ENCODE measurements at regions not wholly inside any gene's neighbourhood (a gene's known extent, or its start where the extent isn't known, plus 50 kb on each side); places are given as distances from the start of the nearest gene placed in this dataset.
"Not testable (repeated sequence)": the region's sequence is repeated elsewhere in the genome, so short reads cannot be mapped to it uniquely, and the experiment has no call there.

DNA sequence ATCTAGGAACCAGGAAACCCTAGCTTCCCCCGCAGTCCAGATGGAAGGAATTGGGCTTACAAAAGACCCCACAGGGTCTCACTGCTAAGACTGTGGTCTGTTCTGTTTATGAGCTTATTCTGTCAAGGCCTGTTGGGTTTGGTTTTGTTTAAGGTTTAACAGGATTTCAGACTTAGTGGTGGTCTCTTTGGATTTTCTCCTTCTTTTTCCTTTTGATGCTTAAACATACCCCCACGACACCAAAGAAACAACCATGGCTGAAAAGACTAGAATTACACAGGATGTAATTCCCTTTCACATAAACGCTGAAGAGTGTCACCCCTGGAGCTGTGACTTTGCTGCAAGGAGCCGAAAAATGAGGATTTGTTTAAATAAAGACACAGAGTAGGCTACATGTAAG lies 408.6 kb downstream of the PREX1 start:
- no peak for FAIRE-seq
- no peak for DNase-seq (ENCODE audit: extremely low spot score, insufficient read length, low read depth)

GRCh38 chr20:48416002-48416401 lies 411.8 kb downstream of the PREX1 start:
- no peak for DNase-seq (ENCODE audit: extremely low spot score, insufficient read length, low read depth)
- no peak for FAIRE-seq

DNA sequence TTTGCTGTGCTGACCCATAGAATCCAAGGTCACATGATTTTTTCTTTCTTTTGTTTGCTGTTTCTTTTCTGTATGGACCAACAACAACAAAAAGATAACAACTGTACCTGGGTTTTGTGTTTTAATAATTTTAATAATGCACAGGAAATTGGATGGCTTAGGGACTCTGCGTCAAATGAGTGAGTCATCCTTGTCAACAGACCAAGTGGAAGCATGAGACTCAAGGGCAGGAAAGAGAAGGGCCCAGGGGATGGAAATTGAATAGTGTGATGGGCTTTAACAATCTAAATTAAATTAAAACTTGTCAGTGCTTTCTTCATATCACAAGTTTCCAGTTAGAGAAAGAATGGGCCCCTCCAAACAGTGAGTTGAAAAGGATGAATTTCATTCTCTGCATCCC lies 413.0 kb downstream of the PREX1 start:
- FAIRE-seq, result no peak
- no peak for DNase-seq (ENCODE audit: extremely low spot score, insufficient read length, low read depth)

- FAIRE-seq (no peak), DNase-seq (ENCODE audit: extremely low spot score, insufficient read length, low read depth) (no peak)
Measured at GRCh38 chr20:48411919-48412522, 415.8 kb downstream of the PREX1 start.

DNA sequence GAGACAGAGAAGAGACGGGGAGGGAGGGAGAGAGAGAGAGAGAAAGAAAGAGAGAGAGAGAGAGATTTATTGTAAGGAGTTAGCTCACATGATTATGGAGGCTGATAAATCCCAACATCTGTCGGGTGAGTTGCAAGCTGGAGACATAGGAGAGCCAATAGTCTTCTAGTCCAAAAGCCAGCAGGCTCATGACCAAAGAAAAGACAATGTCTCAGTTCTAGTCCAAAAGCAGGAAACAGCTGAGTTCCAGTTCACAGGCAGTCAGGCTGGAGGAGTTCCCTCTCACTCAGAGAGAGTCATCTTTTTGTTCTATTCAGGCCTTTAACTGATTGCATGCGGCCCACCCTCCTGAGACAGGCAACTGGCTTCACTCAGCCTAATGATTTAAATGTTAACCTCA lies 416.6 kb downstream of the PREX1 start:
- FAIRE-seq, result no peak
- no peak for DNase-seq (ENCODE audit: extremely low spot score, insufficient read length, low read depth)

DNA sequence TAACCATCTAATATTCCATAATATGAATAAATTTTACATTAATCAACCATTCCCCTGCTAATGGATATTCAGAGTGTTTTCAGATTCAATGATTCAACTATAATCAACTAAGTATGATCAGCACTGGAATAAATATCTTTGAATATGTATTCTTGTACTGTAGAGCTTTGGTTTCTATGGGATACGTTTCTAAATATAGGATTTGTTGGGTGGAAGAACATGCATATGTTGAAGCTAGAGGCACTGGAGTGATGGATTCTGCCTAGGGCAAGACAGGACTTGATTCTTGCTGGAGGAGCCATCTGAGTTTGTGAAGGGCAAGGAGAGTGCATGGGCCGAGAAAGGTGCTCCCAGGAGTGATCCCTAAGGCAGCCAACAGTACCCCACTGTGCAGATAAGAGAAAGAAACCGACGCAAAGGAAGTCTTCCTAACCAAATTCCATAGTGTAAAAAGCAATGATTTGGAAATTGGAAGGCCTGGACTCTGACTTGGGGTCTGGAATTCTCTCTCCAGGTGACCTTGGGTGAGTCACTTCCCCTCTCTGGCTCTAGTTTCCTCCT lies 418.7 kb downstream of the PREX1 start:
- FAIRE-seq (no peak), DNase-seq (ENCODE audit: extremely low spot score, insufficient read length, low read depth) (no peak)

DNA sequence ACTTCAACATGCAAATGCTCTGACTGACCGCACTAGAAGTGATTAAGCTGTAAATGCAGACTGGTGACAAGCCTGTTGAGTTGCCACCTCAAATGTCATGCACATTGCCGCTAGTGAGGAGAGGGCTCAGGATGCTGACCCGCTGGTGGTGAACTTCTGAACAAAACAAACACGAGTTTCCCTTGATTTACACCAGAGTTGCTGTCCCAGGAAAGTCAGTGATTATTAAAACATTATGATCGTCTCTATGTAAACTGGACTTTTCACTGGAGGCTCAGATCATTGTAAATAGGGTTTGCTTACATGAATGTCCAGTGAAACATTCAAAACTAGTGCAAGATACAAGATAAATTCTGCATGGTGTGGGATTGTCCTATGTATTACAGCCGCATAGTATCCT lies 420.1 kb downstream of the PREX1 start:
- FAIRE-seq (no peak), DNase-seq (ENCODE audit: extremely low spot score, insufficient read length, low read depth) (no peak)

DNA sequence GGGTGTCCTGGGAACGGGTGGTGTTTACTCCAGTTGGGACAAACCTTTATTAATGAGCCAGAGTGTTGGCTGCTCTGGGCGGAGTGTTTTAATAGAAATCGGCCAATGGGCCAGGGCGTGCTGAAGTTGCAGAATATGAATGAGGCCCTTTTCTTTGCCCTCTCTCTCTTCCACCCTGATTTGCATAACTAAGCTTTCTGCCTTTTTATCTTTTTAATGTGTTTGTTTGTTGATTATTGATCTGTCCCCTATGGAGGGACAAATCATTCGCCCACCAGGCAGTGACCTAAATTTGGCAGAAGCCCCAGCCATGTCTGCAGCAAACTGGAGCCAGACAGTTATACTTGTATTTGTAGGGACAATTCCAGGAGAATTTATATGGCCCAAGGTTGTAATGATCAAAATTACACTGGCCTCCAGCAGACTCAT lies 420.9 kb downstream of the PREX1 start:
- DNase-seq (ENCODE audit: extremely low spot score, insufficient read length, low read depth) (no peak), FAIRE-seq (no peak)

GRCh38 chr20:48406498-48406897 lies 421.3 kb downstream of the PREX1 start:
- no peak for DNase-seq (ENCODE audit: extremely low spot score, insufficient read length, low read depth)
- FAIRE-seq, result no peak

GRCh38 chr20:48405909-48406308 lies 421.9 kb downstream of the PREX1 start:
- DNase-seq (ENCODE audit: extremely low spot score, insufficient read length, low read depth) (no peak), FAIRE-seq (no peak)

- DNase-seq (ENCODE audit: extremely low spot score, insufficient read length, low read depth), result no peak
- no peak for FAIRE-seq
Measured at GRCh38 chr20:48404598-48404997, 423.2 kb downstream of the PREX1 start.

GRCh38 chr20:48403167-48403761 lies 424.5 kb downstream of the PREX1 start:
- no peak for FAIRE-seq
- no peak for DNase-seq (ENCODE audit: extremely low spot score, insufficient read length, low read depth)

- no peak for FAIRE-seq
- no peak for DNase-seq (ENCODE audit: extremely low spot score, insufficient read length, low read depth)
Measured at GRCh38 chr20:48401359-48401758, 426.4 kb downstream of the PREX1 start.

DNA sequence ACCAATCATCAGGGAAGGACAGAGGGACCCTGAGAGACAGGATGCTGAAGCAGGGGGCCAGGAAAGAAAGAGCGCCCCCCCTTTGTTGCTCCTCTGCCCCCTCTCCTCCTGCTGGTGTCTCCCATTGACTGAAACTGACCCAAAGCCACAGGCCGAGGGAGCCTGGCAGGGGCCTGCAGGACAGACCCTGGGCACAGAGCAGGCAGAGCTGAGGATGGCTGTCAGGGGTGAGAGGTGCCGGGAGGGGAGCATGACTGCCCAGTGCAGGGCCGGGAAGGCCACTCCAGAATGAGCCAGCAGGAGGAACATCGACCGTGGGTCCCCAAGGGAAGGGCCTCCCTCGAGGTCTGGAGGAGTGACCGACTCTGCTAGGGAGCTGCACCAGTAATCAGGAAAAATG lies 427.8 kb downstream of the PREX1 start:
- no peak for DNase-seq (ENCODE audit: extremely low spot score, insufficient read length, low read depth)
- no peak for FAIRE-seq

DNA sequence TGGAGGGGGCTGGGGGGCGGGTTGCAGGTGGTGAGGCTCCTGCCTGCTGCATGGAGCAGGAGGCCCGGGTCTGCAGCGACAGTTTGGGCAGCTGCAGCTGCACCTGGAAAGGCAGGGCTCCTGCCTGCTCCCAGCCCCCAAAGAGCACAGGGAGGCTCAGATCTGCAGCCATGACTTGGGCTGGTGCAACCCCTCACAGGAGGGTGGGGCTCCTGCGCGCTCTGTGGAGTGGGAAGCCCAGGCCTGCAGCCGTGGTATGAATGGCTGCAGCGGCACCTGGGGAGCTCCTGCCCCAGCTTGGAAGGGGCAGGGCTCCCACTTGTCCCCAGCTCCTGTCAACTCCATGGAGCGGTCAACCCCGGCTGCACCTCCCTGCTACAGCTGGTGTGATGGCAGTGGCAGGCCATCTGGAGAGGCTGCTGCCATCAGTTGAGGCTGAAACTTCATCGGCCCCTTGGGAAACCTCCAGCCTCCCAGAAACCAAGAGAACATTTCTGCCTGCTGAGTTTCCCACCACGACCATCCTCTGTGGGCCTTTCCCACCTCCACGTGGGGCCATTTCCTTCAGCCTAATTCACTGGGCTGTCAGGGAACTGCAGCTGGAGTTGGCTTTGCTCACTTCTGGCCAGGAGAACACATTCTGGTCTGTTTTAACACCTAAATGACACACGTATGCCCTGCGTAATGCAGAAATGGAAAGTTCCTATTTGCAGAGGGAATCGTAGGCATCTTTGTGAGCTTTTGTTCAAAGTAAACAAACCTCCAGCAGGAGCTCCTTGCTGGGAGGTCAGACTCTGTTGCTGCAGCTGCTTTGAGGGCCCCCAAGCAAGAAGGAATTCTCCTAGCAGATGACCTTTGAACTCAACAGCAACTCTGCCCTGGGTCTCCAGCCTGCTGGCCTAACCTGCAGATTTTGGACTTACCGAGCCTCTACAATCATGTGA lies 429.0 kb downstream of the PREX1 start:
- no peak for FAIRE-seq
- DNase-seq (ENCODE audit: extremely low spot score, insufficient read length, low read depth), result no peak

GRCh38 chr20:48396981-48397861 lies 430.6 kb downstream of the PREX1 start:
- not testable (repeated sequence) for FAIRE-seq; DNase-seq (ENCODE audit: extremely low spot score, insufficient read length, low read depth)

DNA sequence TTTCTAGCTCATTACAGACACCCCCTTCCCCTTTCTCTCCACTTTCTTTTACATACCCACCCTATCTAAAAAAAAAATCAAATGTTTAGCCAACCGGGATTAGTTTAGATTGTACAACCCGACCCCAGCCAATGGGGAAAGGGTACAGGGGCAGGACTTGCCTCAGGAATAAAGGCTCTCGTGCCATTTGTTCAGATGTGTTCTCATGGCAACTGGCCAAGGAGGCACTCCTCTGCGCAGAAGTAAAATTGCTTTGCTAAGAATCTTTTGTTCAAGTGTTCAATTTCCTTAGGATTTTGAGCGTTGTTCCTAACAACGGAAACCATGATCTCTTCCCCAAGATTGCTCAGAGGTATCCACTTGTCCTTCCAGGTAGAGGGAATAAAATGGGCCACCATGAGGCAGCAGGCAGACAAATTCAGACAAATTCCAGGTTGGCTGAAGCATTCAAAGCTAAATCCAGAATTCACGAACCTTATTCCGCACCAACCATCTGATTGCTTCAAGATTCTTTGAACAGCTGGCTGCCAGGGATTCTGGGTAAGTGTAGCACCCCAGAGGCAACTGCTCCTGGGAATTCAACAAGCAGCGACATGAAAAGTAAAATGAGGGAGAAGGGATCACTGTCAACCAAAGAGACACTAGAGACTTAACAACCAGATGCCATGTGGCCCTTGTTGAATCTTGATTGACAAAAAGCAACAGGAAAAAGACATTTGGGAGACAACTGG lies 431.8 kb downstream of the PREX1 start:
- no peak for FAIRE-seq
- DNase-seq (ENCODE audit: extremely low spot score, insufficient read length, low read depth), result no peak

GRCh38 chr20:48394415-48395081 lies 433.3 kb downstream of the PREX1 start:
- FAIRE-seq, result no peak

More at GRCh38 chr20:48394415-48395081, 433.3 kb downstream of the PREX1 start:
- DNase-seq (ENCODE audit: extremely low spot score, insufficient read length, low read depth), result no peak

Data from GM18507 (cell line).